ENCODE measurements at regions not wholly inside any gene's neighbourhood (a gene's known extent, or its start where the extent isn't known, plus 50 kb on each side); places are given as distances from the start of the nearest gene placed in this dataset.

DNA sequence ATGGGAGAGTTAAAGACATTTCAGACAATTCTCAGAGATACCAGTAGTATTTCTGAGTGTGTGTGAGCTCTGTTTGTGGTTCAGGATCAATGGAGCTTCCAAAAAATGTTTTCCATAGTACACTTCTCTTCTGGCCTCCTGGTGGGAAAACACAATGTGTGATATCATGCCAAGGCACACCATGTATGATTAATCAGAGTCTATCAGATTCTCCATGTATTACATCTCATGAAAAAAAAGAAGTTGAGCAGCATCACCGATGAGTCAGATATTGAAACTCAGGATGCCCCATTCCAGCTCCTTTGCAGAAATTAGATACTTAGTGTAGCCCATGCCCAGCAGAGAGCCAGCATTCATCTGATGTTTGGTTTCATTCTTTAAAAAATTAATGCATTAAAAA is 620.3 kb upstream of the POU3F3 start:
- Histone ChIP-seq H3K27ac (no peak overlapping the region), H3K36me3 (ENCODE audit: insufficient read depth in 1 of 2, low read depth in 1 of 2) (no peaks in the 10 kb centered on the region), H3K9me3 (no peaks in the 10 kb centered on the region), H3K27me3 (ENCODE audit: insufficient read depth in 3 of 3, low read length in 2 of 3) (no peaks in the 10 kb centered on the region), H3K4me3 (no peak overlapping the region), H3K4me1 (no peaks in the 10 kb centered on the region)
- ATAC-seq = no peak
- no peak for TF ChIP-seq CTCF (IDR thresholded peaks at IDR 0.05)
- WGBS, 3 donors = 94 to 100% (median 98%) methylated on average over 1 of the region's 1 CpG
- no peak for DNase-seq
- intact Hi-C loops (cut with DNase I) = no loop called here

DNA sequence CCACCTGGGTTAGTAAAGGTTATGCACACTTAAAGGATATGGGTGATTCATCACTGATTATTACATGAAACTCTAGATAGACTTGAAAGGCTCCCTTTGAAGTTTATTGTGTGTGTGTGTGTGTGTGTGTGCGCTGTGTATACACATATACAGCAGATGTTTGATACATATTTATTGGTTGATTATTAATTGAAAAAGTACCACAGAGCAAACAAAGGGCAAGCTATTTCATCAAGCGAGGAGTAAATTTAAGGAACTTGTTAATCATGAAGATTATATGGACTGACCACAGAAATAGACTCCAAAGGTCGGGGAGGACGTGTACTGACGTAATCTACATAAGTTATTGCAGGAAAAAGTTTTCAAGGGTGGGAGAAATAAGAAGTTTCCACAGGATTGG is 617.4 kb upstream of the POU3F3 start:
- Histone ChIP-seq H3K4me3 (no peak overlapping the region), H3K36me3 (ENCODE audit: insufficient read depth in 1 of 2, low read depth in 1 of 2) (no peaks in the 10 kb centered on the region), H3K27me3 (ENCODE audit: insufficient read depth in 3 of 3, low read length in 2 of 3) (no peaks in the 10 kb centered on the region), H3K9me3 (peaks cover 7% of the 10 kb centered on the region), H3K27ac (no peak overlapping the region), H3K4me1 (no peaks in the 10 kb centered on the region)
- intact Hi-C loops (cut with DNase I) = no loop called here
- no peak for TF ChIP-seq CTCF (IDR thresholded peaks at IDR 0.05)
- no peak for ATAC-seq
- WGBS, 3 donors = 67 to 73% (median 69%) methylated on average over 5 of the region's 5 CpGs
- no peak for DNase-seq

DNA sequence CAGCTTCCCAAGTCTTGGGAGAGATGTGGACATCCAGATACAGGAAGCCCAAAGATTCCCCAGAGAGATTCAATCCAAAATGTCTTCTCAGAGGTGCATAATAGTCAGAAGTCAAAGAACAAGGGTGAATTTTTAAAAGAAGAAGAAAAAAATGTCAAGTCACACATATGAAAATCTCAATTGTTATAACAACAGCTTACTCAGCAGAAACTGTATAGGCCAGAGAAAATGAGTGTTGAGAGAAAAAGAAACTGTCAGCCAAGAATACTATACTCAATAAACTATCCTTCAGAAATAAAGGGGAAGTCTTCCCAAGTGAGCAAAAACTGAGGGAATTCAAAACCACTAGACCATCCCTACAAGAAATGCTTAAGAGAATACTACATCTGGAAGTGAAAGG is 612.9 kb upstream of the POU3F3 start:
- ATAC-seq = no peak
- no peak for TF ChIP-seq CTCF (IDR thresholded peaks at IDR 0.05)

GRCh38 chr2:104249629-104250028 is 604.3 kb upstream of the POU3F3 start:
- intact Hi-C loops (cut with DNase I) = no loop called here
- no peak for DNase-seq
- TF ChIP-seq CTCF (IDR thresholded peaks at IDR 0.05) = no peak

More for the DNA sequence above, 612.9 kb upstream of the POU3F3 start:
- DNase-seq = no peak
- H3K27ac ChIP-seq = no peak overlapping the region
- H3K9me3 ChIP-seq = peaks cover 19% of the 10 kb centered on the region
- intact Hi-C loops (cut with DNase I) = loop anchor here in 1 of 2 donors (5.0 kb wide), 1 partner anchor 259 kb away; no protein-coding TSS in a partner anchor
- no peaks in the 10 kb centered on the region for H3K27me3 ChIP-seq (ENCODE audit: insufficient read depth in 3 of 3, low read length in 2 of 3)
- H3K4me3 ChIP-seq = no peak overlapping the region
- no peaks in the 10 kb centered on the region for H3K4me1 ChIP-seq
- H3K36me3 ChIP-seq (ENCODE audit: insufficient read depth in 1 of 2, low read depth in 1 of 2) = no peaks in the 10 kb centered on the region

DNA sequence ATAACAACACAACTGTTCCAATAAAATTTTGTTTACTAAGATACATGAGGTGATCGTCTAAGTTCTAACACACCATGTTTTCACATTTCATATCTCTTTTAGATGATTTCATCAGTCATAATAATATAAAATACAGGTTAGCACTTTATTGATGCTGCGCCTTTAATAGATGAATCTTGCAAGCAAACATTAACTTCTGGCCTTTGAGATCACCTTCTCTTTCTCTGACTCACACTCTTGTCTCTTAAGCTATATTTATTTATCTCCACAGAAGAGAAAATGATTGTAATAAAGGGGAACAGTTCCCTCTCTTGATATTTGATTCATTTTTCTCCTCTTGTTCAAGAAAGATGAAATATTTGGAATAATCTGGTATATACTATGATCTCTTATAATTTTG is 603.3 kb upstream of the POU3F3 start:
- WGBS, 3 donors = 87 to 91% (median 89%) methylated on average over 2 of the region's 2 CpGs
- intact Hi-C loops (cut with DNase I) = no loop called here
- no peak for TF ChIP-seq CTCF (IDR thresholded peaks at IDR 0.05)
- Histone ChIP-seq H3K27me3 (ENCODE audit: insufficient read depth in 3 of 3, low read length in 2 of 3) (no peaks in the 10 kb centered on the region), H3K4me3 (no peak overlapping the region), H3K27ac (no peak overlapping the region), H3K4me1 (no peaks in the 10 kb centered on the region), H3K36me3 (ENCODE audit: insufficient read depth in 1 of 2, low read depth in 1 of 2) (no peaks in the 10 kb centered on the region), H3K9me3 (peaks cover 5% of the 10 kb centered on the region)
- DNase-seq (no peak), ATAC-seq (no peak)

More at GRCh38 chr2:104249629-104250028, 604.3 kb upstream of the POU3F3 start:
- no peak for ATAC-seq
- no peaks in the 10 kb centered on the region for H3K27me3 ChIP-seq (ENCODE audit: insufficient read depth in 3 of 3, low read length in 2 of 3)
- no peak overlapping the region for H3K4me3 ChIP-seq
- H3K4me1 ChIP-seq = no peaks in the 10 kb centered on the region
- H3K27ac ChIP-seq = no peak overlapping the region
- H3K36me3 ChIP-seq (ENCODE audit: insufficient read depth in 1 of 2, low read depth in 1 of 2) = no peaks in the 10 kb centered on the region
- no peaks in the 10 kb centered on the region for H3K9me3 ChIP-seq
- WGBS, 3 donors = 59 to 63% (median 62%) methylated on average over 4 of the region's 4 CpGs

Data from psoas muscle (tissue), 7 donors.